ENCODE measurements at regions not wholly inside any gene's neighbourhood (a gene's known extent, or its start where the extent isn't known, plus 50 kb on each side); places are given as distances from the start of the nearest gene placed in this dataset.
A peak's percentile ranks its signal among the peaks of the same experiment; 100 is the strongest.
"Not testable (repeated sequence)": the region's sequence is repeated elsewhere in the genome, so short reads cannot be mapped to it uniquely, and the experiment has no call there.

DNA sequence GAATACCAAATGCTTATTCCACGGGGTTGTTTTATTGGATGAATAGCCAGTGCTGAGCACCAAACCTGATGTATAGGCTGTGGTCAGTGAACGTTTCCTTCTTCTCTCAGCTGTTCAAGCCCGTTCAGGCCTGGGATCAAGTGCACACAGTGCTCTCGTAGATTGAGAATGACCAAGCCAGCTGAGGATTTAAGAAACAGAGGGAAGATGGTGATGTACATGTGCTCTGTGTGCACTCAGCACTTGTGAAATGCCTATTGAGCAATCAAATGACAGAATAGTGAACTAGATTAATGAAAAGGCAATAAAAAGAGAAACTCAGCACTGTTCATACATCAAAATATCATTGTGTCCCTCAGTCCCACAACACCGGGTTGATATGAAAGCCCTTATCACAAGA lies 302.5 kb downstream of the BMPER start:
- DNase-seq (ENCODE audit: low read depth) = no peak

DNA sequence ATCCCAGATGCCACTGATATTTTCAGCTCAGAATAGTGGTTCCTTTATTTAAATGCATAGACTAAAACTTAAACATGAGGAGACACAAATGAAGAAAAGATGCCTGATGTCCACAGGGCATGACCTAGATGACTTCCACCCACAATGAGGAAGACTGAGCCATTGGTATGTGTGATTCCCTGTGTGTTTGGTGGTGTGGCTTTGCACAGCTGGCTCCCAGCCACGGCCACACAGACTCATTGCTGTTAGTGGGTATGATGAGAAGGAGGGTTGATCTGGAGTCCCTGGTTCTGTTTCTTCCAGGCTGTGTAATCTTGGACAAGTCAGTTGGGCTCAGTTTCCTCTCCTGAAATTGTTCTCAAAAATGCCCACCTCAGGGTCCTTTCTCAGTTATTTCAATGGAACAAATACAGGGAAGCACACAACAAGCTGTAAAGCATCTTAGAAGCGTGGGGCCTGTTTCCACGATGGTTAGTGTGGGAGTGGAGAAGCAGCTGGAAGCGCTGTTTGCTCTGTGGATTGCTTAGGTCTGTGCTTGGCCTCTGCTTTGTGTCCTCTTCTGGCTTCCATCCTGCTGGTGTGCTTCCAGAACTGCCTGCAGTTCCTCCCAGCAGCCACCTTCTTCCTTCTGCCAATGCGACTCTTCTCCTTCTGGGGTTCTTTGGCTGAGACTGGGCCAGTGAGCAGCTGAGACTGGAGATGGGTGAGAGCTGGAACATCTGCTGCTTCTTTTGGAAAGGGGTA lies 303.7 kb downstream of the BMPER start:
- no peak for DNase-seq (ENCODE audit: low read depth)

DNA sequence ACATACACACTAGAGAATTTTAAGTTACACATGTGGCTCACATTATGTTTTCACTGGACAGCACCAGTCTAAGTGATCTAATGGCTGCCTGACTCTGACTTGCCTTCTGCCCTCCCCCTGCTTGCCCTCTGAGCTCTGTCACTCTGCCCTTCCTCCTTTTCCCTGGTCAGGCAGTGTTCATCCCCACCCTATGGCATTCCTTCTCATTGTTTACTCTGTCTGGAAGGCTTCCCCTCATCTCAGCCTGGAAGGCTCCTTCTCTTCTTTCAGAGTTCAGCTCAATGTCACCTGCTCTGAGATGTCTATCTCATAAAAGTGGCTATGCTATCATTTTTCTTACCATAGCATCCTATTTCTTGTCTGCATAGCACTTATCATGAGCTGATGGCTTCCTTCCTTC lies 305.7 kb downstream of the BMPER start:
- DNase-seq (ENCODE audit: low read depth) = no peak

DNA sequence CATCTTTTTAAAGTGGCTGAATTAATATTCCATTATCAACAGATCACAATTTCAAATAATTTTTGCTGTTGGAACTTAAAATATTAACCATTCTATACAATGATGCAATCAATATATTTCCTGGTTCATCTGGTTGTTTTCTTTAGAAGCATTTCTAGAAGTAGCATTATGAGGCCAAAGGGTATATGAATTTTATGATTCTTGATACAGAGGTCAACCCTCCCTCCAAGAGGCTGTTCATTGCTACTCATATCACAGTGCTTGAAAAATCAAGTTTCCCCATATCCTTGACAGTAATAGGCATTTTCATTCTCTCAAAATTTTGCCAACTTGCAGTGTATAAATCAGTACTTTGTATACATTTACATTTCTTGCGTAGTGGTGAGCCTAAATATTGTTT lies 312.6 kb downstream of the BMPER start:
- no peak for DNase-seq (ENCODE audit: low read depth)

DNA sequence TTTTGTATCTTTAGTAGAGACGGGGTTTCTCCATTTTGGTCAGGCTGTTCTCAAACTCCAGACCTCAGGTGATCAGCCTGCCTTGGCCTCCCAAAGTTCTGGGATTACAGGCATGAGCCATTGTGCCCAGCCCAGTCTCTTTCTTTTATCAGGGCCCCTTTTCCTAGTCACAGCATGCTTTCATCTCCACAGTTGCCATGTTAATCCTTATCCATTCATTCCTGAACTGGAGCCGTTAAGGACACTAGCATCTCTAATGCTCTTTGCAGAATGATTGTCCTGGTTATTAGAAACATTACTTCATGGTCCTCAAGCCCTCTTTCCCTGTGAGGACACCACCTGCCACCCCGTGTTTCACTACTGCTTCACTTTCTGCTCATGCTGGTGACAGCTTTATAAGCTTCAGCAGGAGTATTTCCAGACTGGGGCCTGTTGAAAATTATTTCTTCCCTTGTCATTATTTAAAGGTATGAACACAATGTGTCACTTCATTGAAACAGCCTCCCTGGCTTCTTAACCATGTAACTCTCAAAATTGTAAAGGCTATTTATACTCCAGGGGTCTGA lies 313.9 kb downstream of the BMPER start:
- DNase-seq (ENCODE audit: low read depth) = no peak

DNA sequence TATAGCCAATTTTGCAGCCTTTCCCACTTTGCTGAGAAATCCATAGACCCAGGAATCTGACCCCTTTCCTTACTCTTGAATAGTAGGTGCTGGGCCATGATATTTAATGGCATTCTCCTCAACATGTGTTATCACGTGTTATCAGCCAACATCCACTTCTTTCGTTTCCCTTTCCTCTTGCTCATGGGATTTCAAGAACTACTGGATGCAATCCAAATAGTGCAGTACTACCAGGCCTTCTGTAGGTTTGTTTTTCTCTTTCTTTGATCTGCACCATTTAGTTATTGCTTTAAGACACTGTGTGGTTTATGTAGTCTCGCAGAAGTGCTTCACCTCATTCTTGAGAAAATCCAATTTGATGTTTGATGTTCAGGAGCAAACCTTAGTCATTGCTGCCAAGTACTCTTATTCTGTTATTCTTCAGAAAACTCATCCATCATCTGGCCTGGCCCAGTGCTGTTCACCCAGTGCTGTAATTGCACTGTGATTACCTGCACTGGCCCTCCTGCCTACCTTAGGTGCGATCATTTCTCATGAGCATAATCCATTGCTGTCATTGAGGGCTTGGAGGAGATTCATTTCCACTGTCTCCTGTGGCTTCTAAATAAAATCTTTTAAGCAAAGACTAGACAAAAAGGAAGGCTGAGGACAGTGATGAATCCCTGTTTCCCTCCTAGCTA lies 315.3 kb downstream of the BMPER start:
- no peak for DNase-seq (ENCODE audit: low read depth)

DNA sequence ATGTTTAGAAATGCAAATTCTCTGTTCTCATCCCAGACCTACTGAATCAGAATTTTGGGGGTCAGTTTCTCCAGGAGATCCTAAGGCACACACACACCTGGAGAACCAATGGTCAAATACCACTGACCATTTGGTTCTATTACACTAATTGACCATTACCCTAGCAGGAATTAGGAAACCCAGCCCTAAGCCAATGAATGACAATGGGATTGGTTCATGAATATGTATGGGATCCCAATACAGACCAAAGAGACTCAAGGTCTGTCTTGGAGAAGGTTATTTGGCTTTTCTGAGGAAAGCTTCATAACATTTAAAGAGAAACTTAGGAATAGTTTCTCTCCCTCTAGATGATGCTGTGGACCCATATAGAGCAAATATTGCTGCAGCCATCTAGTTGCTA lies 317.0 kb downstream of the BMPER start:
- no peak for DNase-seq (ENCODE audit: low read depth)

DNA sequence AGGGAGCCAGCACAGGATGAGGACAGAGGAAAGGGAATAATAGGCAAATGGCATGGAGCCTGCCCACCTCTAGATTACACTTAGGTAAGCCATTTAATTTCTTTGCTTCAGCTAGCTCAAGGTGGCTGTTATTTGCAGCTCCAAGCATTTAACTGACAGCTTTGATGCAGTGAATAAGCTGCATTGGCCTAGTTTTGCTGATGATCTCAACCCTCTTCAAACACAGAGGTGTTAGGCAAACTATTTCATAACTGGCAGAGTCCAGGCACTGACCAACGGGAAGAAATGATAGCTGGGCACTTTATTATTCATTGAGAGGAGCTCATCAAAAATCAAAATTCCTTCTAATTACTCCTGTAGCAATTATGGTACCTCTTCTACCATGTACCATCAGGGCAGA lies 317.4 kb downstream of the BMPER start:
- no peak for DNase-seq (ENCODE audit: low read depth)

DNA sequence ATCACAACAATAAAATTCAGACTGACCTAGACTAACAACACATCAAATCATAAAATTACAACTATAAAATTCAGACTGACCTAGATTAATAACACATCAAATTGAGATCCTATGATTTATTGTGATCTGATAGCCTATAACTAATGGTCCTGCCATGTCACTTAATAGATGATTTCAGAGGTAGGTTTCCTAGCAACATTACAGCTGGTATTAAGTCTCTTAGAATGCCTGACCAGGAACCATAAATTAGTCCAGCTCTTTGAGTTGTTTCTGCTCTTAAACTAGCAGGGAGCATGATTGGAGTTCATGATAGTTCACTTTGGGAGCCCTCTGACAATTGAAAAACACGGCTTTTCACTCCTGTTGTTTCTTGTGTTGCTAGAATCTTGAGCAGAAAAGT lies 318.9 kb downstream of the BMPER start:
- no peak for DNase-seq (ENCODE audit: low read depth)

DNA sequence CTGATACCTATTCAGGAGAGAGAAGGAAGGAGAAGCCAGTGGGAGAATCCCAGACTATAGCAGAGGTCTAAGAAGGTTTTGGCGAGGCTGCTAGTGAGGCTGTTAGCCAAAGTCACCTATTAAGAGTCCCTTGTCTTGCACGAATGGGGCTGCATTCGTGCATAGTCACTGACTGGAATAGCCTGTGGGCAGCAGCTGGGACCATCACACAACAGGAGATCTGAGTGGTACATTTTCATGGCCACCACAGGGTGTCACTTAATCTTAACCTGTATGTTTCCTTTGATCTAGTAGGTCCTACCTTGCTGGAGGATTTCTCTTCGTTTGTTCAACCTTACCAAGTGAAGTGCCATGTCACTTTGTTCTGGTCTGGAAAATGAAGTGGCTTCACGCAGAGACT lies 319.9 kb downstream of the BMPER start:
- DNase-seq (ENCODE audit: low read depth) = no peak

DNA sequence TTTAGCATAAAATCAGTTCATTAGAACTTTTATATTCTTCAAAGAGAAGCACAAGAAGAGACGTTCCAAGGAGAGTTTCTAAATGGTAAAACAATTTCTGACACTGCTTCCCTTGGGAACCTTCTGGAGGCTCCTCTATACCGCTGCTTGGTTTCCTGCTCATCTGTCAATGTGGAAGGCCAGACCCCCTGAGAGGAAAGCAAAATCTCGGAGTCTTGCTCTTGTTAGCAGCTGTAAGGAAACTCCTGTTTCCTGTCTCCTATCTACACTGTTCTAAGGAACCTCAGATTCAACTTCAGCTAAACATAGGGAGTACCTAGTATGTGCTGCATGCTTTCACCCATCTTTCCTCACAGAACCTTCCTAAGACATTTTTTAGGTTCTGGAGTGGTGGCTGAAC lies 322.2 kb downstream of the BMPER start:
- no peak for DNase-seq (ENCODE audit: low read depth)

DNA sequence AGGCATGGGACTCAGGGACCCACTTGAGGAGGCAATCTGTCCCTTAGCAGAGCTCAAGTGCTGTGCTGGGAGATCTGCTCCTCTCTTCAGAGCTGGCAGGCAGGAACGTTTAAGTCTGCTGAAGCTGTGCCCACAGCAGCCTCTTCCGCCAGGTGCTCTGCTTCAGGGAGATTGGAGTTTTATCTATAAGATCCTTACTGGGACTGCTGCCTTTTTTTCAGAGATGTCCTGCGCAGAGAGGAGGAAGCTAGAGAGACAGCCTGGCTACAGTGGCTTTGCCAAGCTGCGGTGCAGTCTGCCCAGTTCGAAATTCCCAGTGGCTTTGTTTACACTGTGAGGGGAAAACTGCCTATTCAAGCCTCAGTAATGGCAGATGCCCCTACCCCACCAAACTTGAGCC lies 329.8 kb downstream of the BMPER start:
- not testable (repeated sequence) for DNase-seq (ENCODE audit: low read depth)

DNA sequence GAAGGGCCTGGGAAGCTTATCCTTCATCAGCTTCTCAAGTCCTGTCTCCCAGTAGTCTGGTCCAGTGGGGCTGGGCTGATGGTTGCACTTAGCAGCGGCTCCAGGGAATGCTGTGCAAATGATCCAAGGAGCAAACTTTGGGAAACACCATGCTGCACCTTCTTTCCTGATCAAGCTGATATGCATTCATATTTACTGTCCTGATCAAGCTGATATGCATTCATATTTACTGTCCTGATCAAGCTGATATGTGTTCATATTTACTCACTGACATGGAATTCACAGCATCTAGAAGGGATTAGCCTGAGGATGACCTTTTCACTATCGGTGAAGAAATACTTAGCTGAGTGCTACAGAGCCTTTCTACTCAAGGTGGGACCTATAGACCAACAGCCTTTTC lies 330.7 kb downstream of the BMPER start:
- DNase-seq (ENCODE audit: low read depth) = no peak

DNA sequence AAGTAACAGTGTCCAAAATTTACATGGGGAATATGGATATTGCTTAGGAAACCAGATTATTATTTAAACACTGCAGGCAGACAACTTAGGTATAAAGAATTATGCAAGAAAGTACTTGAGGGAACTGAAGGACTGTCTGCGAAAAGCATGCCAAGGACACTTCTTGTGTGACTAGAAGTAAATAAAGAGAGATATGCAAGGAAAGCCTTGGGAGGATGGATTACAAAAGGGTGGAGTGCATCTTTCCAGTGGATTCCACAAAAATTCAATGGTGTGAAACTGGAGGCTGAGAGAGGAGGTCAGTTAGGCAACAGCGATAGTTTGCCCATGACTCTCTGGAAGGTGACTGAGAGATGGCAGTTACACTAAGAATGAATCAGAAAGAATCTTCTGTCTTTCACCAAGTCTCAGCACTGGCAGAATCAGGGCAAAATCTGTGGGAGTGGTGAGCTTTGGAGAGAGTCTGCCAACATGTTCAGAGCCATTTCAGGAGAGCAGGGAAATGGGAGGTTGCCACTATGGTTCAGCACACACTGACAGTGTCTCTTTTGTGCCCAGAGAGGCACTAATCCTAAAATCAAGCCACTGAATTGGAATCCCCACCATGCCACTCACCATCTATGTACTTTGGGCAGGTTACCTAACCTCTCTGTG lies 331.6 kb downstream of the BMPER start:
- DNase-seq (ENCODE audit: low read depth) = no peak

DNA sequence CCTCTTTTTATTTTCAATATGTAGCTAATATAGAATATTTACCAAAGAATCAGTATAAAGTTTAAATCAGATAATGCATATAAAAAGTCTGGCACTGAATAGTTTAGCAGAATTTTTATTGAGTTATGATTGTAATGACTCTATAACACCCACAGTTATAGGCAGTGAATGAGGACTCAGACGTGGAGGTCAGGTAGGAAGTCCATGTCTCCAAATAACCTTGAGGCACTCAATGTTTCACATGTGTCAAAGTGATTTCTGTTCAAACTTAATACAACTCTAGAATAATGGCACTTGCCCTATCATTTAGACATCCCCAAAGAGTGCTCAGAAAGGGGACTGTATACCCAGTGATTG lies 332.1 kb downstream of the BMPER start:
- DNase-seq (ENCODE audit: low read depth) = no peak

DNA sequence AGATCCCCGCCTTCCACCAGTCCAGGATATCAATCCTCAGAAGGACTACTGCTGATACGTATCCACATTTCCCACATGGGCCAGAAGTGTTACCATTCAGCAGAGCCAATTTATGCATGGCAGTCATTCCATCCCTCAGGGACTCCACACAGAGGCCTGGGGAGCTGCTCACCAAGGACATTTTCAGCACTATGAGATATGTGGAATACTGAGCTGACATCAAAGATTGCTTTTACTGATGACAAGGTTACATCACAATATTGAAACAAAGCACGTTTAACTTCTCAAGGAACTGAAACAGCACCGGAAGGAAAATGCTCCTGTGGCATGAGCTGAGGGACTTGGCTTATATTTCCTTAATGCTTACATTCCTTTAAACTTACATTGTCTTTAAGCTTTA lies 335.1 kb downstream of the BMPER start:
- DNase-seq (ENCODE audit: low read depth) = no peak

DNA sequence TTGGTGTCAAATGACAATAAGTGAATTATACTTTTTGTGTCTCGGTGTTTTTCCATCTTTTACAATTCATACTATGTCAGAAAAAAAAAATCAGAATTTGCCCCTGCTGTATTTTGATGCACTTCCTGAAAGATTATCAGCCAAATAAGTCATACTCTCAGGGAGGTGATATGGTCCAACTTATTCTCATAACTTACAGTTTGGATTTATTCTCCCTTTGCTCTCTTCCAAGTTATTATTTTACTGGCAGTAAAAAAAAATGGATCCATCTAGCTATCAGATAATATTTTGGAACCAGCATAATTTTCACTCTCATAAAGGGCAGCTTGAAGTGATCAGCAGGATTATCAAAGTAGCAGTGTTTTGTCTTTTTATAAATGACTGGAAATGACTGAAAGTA lies 337.1 kb downstream of the BMPER start:
- no peak for DNase-seq (ENCODE audit: low read depth)

DNA sequence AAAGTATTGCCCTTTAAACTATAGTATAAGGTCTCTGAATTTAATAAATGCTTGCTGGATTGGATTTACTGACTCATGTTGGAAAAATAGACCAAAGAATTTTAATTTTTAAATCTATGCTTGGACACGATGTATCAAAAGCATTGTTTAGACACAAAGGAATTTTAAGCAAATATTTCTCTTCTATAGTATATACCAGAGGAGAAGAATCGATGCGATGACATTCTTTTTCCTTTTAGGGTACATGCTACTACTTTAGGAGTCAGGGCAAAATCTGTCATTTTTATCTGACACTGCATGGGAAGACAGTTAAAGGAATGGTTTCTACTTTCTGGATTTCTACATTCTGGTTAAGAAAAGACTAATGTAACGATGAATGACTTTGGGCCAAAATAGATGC lies 339.9 kb downstream of the BMPER start:
- no peak for DNase-seq (ENCODE audit: low read depth)

DNA sequence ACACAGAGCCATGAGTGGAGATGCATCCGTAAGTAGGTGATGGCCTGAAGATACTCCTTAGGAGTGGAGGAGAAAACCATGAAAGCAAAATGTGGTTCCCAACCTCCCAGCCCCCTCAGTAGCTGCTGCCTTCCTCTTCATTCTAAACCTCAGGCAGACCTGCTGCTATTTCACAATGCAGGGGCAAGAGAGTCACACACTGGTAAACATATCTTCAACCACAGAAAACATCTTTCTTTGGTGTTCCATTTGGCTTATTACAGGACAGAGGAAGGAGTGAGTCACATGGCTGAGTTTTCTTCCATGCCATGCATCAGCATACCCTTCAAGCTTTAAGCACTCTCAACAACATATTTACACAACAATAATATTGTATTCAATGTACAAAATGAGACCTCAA lies 342.1 kb downstream of the BMPER start:
- peak; percentile 93 for DNase-seq (ENCODE audit: low read depth)

DNA sequence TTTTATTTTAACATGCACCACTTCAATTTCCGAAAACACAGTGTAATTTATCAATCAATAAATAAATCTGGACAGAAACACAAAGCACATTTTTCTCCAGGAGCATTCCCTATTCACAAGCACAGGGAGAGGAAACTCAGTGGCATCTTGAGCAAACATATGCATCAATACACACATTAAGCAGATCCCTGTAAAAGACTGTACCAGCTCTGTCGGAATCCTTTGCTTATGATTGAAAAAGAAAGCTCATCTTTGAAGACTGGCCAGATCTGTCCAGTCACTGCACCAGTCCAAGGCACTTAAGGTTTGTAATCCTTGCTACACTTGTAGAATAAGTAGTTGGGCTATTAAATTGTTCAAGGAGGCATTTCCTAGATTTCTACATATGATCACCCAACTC lies 343.9 kb downstream of the BMPER start:
- no peak for DNase-seq (ENCODE audit: low read depth)

DNA sequence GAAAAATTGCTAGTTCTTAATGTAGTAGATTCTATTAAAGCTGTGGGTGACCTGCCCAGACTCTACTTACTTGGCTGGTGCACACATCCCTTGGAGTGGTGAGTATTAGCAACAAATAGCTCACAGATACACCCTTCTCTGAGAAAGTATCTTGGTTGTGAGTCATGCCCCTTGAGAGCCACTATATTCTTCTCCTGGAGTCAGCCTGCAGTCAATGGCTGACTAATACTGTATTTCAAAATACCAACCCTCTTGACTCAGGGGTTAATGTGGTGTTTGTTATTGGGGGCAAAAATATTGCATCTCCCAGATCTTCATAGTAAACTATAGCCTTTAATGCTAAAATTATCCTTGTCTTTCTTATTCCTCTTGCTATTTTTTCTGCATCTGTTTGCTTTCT lies 354.9 kb downstream of the BMPER start:
- DNase-seq (ENCODE audit: low read depth) = peak; percentile 96

DNA sequence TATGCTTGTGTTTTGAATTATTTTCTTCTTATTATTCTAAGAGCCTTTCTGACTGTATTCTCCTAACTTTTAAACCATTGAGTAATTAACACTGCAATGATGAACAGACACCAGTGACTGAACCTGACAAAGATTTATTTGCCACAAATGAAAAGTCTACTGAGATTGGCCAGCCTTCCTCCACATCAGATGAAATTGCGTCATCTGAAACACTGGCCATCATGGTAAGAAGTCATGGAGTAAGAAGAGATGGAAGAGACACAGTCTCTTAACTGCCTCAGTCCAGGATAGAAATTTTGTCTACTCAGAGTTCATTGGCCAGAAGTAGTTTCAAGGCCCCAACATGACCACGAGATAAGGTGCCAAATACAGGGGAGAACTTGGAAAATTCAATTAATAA lies 357.8 kb downstream of the BMPER start:
- DNase-seq (ENCODE audit: low read depth) = no peak

DNA sequence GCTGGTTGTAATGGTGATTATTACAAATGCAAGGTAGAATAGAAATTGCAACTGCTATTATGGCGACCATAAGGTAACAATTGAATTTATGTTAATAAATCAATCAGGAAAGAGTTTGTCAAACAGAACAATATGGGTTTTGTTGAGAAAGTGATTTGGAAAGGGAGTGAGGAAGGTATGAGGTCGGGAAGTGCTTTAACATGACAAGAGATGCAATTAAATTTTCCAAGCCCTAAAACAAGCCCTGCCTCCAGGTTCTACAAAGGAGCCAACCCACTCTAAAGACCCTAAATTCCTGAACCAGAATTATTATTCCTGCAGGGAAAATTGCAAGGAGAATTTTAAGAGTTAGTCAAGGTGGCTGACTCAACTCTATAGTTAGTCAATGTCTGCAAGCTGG lies 363.7 kb downstream of the BMPER start:
- DNase-seq (ENCODE audit: low read depth) = no peak
